HL-60 (cell line): ENCODE measurements at regions not wholly inside any gene's neighbourhood (a gene's known extent, or its start where the extent isn't known, plus 50 kb on each side); places are given as distances from the start of the nearest gene placed in this dataset.

Source experiments
- CTCF ChIP-seq: IDR thresholded peaks from one replicate; pipeline ENCODE4 v1.5.1; 2011; ENCODE audit warnings: low read length, control low read depth, inconsistent platforms; ENCODE audit not compliant: insufficient read depth
- POLR2AphosphoS5 ChIP-seq: IDR thresholded peaks from 2 replicates; pipeline ENCODE4 v1.6.1; 2012; ENCODE audit warnings: low read depth
- REST ChIP-seq: IDR thresholded peaks from 2 replicates; pipeline ENCODE4 v1.6.1; 2012; ENCODE audit warnings: low read depth; ENCODE audit not compliant: insufficient replicate concordance

GRCh38 chr5:136455409-136455808 lies 90.1 kb upstream of the TRPC7 start:
- TF ChIP-seq CTCF, result no peak
- TF ChIP-seq POLR2AphosphoS5, result no peak
- no peak for TF ChIP-seq REST
